Esophagus muscularis mucosa (tissue), 4 donors: ENCODE measurements at regions not wholly inside any gene's neighbourhood (a gene's known extent, or its start where the extent isn't known, plus 50 kb on each side); places are given as distances from the start of the nearest gene placed in this dataset.
"Not testable (repeated sequence)": the region's sequence is repeated elsewhere in the genome, so short reads cannot be mapped to it uniquely, and the experiment has no call there.

Experiments used
- DNase-seq: peaks from one replicate; pipeline ENCODE4 v3.0.0-alpha.2; 2017; ENCODE audit errors: extremely low spot score
- H3K27ac ChIP-seq, 4 donors: fragments of 200-600 bp; sonication (generic); replicated peaks in 1 of 4; 1 replicate in 3 of 4; 2 replicates in 1 of 4; pipeline ENCODE4 v1.5.1; 2016 to 2019; ENCODE audit warnings: mild to moderate bottlenecking in 1 of 4
- H3K27me3 ChIP-seq, 4 donors: fragments of 200-600 bp; sonication (generic); one replicate each; pipeline versions ENCODE4 v1.5.1 to v1.6.0; 2016 to 2019
- H3K36me3 ChIP-seq, 4 donors: fragments of 200-600 bp; sonication (generic); one replicate each; pipeline ENCODE4 v1.5.1; 2016 to 2019
- H3K4me1 ChIP-seq, 4 donors: fragments of 200-600 bp; sonication (generic); one replicate each; pipeline ENCODE4 v1.5.1; 2016 to 2019
- H3K4me3 ChIP-seq, 4 donors: fragments of 200-600 bp; sonication (generic); 1 replicate in 2 of 4; 2 replicates in 2 of 4; pipeline ENCODE4 v1.5.1; 2016 to 2019; ENCODE audit warnings: mild to moderate bottlenecking in 4 of 4, moderate library complexity in 1 of 4
- H3K9me3 ChIP-seq, 4 donors: fragments of 200-600 bp; sonication (generic); 1 replicate in 3 of 4; 2 replicates in 1 of 4; pipeline ENCODE4 v1.5.1; 2016 to 2019
- CTCF ChIP-seq, 3 experiments: fragments of 200-600 bp in 2 of 3; fragments of 450-650 bp in 1 of 3; sonication (generic) in 2 of 3; IDR thresholded peaks; one replicate each; pipeline ENCODE4 v1.5.1; 2017 to 2019; ENCODE audit warnings: antibody characterized with exemption in 3 of 3, mild to moderate bottlenecking in 2 of 3, moderate library complexity in 1 of 3
- EP300 ChIP-seq: sonication (generic); formaldehyde crosslinking; IDR thresholded peaks from one replicate; pipeline ENCODE4 v1.6.1; 2017; ENCODE audit warnings: antibody characterized with exemption
- POLR2A ChIP-seq: fragments of 450-650 bp; IDR thresholded peaks from one replicate; pipeline ENCODE4 v1.6.1; 2017; ENCODE audit warnings: antibody characterized with exemption, moderate library complexity, mild to moderate bottlenecking, low read depth
- POLR2AphosphoS5 ChIP-seq, 2 donors: sonication (generic); formaldehyde crosslinking; IDR thresholded peaks; one replicate each; pipeline ENCODE4 v1.6.1; 2017; ENCODE audit warnings: antibody characterized with exemption in 2 of 2
- WGBS: methylation state at CpG from one replicate; pipeline ENCODE4 v1.1.5; 2018; 5-methylcytosine and 5-hydroxymethylcytosine counted together
- intact Hi-C: fragments of 100-400 bp; cut with DNase I; formaldehyde crosslinking; loops from one replicate; pipeline ENCODE4 v1.15.1; 2023

GRCh38 chr1:232711996-232712395 is 82.1 kb upstream of the SIPA1L2 start:
- Histone ChIP-seq H3K36me3 (no peaks in the 10 kb centered on the region), H3K27ac (no peak overlapping the region)
- 67% methylated on average over 6 of the region's 6 CpGs for WGBS

GRCh38 chr1:232713785-232714184 is 83.9 kb upstream of the SIPA1L2 start:
- no peak overlapping the region for H3K27ac ChIP-seq
- DNase-seq: no peak
- TF ChIP-seq CTCF (IDR thresholded peaks at IDR 0.05) (no peak), POLR2A (no peak), EP300 (no peak), POLR2AphosphoS5 (IDR thresholded peaks at IDR 0.05) (no peak)
- no peaks in the 10 kb centered on the region for H3K36me3 ChIP-seq
- H3K4me3 ChIP-seq: no peak overlapping the region
- H3K4me1 ChIP-seq: no peaks in the 10 kb centered on the region
- intact Hi-C loops: no loop called here
- H3K27me3 ChIP-seq: no peaks in the 10 kb centered on the region
- H3K9me3 ChIP-seq: no peaks in the 10 kb centered on the region

More at GRCh38 chr1:232711996-232712395, 82.1 kb upstream of the SIPA1L2 start:
- intact Hi-C loops: no loop called here
- H3K27me3 ChIP-seq: no peaks in the 10 kb centered on the region
- TF ChIP-seq POLR2A (no peak), EP300 (no peak), POLR2AphosphoS5 (IDR thresholded peaks at IDR 0.05) (no peak), CTCF (IDR thresholded peaks at IDR 0.05) (no peak)
- no peak for DNase-seq
- H3K9me3 ChIP-seq: no peaks in the 10 kb centered on the region
- no peak overlapping the region for H3K4me3 ChIP-seq
- no peaks in the 10 kb centered on the region for H3K4me1 ChIP-seq

GRCh38 chr1:232715154-232715553 is 85.2 kb upstream of the SIPA1L2 start:
- intact Hi-C loops: no loop called here
- TF ChIP-seq CTCF (IDR thresholded peaks at IDR 0.05): no peak
- no peak for TF ChIP-seq POLR2AphosphoS5 (IDR thresholded peaks at IDR 0.05)
- no peak for TF ChIP-seq POLR2A
- TF ChIP-seq EP300: no peak
- H3K27ac ChIP-seq: no peak overlapping the region
- H3K9me3 ChIP-seq: no peaks in the 10 kb centered on the region
- H3K36me3 ChIP-seq: no peaks in the 10 kb centered on the region
- no peak for DNase-seq
- H3K4me1 ChIP-seq: no peaks in the 10 kb centered on the region
- no peaks in the 10 kb centered on the region for H3K27me3 ChIP-seq
- H3K4me3 ChIP-seq: no peak overlapping the region

GRCh38 chr1:232717911-232718310 is 87.3 kb upstream of the MAP10 start:
- DNase-seq, intact Hi-C loops, H3K27me3 ChIP-seq, H3K27ac ChIP-seq, H3K36me3 ChIP-seq, H3K9me3 ChIP-seq, H3K4me3 ChIP-seq, H3K4me1 ChIP-seq: not testable (repeated sequence)
- 95% methylated on average over 4 of the region's 4 CpGs for WGBS

GRCh38 chr1:232718928-232719927 is 86.0 kb upstream of the MAP10 start:
- DNase-seq: no peak
- H3K27ac ChIP-seq: no peak overlapping the region
- no peaks in the 10 kb centered on the region for H3K27me3 ChIP-seq
- intact Hi-C loops: no loop called here
- WGBS: 90% methylated on average over 7 of the region's 7 CpGs
- no peaks in the 10 kb centered on the region for H3K4me1 ChIP-seq
- H3K4me3 ChIP-seq: no peak overlapping the region
- TF ChIP-seq POLR2A: no peak
- TF ChIP-seq CTCF (IDR thresholded peaks at IDR 0.05): no peak
- TF ChIP-seq EP300: no peak
- H3K9me3 ChIP-seq: no peaks in the 10 kb centered on the region
- no peaks in the 10 kb centered on the region for H3K36me3 ChIP-seq
